Brain microvascular endothelial cell (primary cell): ENCODE measurements at regions not wholly inside any gene's neighbourhood (a gene's known extent, or its start where the extent isn't known, plus 50 kb on each side); places are given as distances from the start of the nearest gene placed in this dataset.

Source experiments
- DNase-seq: peaks from one replicate; pipeline ENCODE4 v3.0.0-alpha.2; 2020
- H3K27ac ChIP-seq: fragments of 250-450 bp; sonication (Bioruptor Pico); 2 replicates; pipeline ENCODE4 v1.5.1; 2020; ENCODE audit warnings: mild to moderate bottlenecking, moderate library complexity
- H3K27me3 ChIP-seq: fragments of 250-450 bp; sonication (Bioruptor Pico); replicated peaks from 2 replicates; pipeline ENCODE4 v1.5.1; 2020; ENCODE audit warnings: mild to moderate bottlenecking
- H3K36me3 ChIP-seq: fragments of 250-450 bp; sonication (Bioruptor Pico); replicated peaks from 2 replicates; pipeline ENCODE4 v1.5.1; 2020; ENCODE audit warnings: mild to moderate bottlenecking
- H3K4me3 ChIP-seq: 2 replicates; pipeline ENCODE4 v1.5.1; 2011; ENCODE audit warnings: low read depth, mild to moderate bottlenecking, control low read depth, low read length, moderate library complexity
- in situ Hi-C: cut with HindIII; loops from 2 replicates; pipeline ENCODE4 v1.10.0; 2017; ENCODE audit warnings: low sequenced_read_pairs, low pct_ligation_motif_present
- TF ChIP-seq, protein P1 (sequence below): IDR thresholded peaks from 2 replicates; pipeline ENCODE4 v1.5.1; 2011; ENCODE audit warnings: low read depth, mild to moderate bottlenecking, moderate library complexity, low read length, control low read depth, inconsistent platforms; ENCODE audit errors: missing control alignments

- H3K27me3 ChIP-seq, result no peaks in the 10 kb centered on the region
- H3K4me3 ChIP-seq, result no peak overlapping the region
- H3K36me3 ChIP-seq, result no peaks in the 10 kb centered on the region
- in situ Hi-C loops, result no loop called here
- no peak overlapping the region for H3K27ac ChIP-seq
- TF ChIP-seq, protein P1, sequence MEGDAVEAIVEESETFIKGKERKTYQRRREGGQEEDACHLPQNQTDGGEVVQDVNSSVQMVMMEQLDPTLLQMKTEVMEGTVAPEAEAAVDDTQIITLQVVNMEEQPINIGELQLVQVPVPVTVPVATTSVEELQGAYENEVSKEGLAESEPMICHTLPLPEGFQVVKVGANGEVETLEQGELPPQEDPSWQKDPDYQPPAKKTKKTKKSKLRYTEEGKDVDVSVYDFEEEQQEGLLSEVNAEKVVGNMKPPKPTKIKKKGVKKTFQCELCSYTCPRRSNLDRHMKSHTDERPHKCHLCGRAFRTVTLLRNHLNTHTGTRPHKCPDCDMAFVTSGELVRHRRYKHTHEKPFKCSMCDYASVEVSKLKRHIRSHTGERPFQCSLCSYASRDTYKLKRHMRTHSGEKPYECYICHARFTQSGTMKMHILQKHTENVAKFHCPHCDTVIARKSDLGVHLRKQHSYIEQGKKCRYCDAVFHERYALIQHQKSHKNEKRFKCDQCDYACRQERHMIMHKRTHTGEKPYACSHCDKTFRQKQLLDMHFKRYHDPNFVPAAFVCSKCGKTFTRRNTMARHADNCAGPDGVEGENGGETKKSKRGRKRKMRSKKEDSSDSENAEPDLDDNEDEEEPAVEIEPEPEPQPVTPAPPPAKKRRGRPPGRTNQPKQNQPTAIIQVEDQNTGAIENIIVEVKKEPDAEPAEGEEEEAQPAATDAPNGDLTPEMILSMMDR, result no peak
- DNase-seq, result no peak
These were observed 244.5 kb downstream of the SPRY2 start for GRCh38 chr13:80096383-80096782.

- in situ Hi-C loops, result no loop called here
- no peaks in the 10 kb centered on the region for H3K27me3 ChIP-seq
- TF ChIP-seq, protein P1, result no peak
- no peaks in the 10 kb centered on the region for H3K36me3 ChIP-seq
- H3K4me3 ChIP-seq, result no peak overlapping the region
- no peak overlapping the region for H3K27ac ChIP-seq
- no peak for DNase-seq
These were observed 246.4 kb downstream of the SPRY2 start for GRCh38 chr13:80094526-80094925.

GRCh38 chr13:80093888-80094287 lies 247.0 kb downstream of the SPRY2 start:
- H3K4me3 ChIP-seq, result no peak overlapping the region
- no peaks in the 10 kb centered on the region for H3K27me3 ChIP-seq
- in situ Hi-C loops, result no loop called here
- TF ChIP-seq, protein P1, result no peak
- DNase-seq, result no peak
- no peaks in the 10 kb centered on the region for H3K36me3 ChIP-seq
- H3K27ac ChIP-seq, result no peak overlapping the region

- DNase-seq, result no peak
- no peak overlapping the region for H3K27ac ChIP-seq
- in situ Hi-C loops, result no loop called here
- H3K4me3 ChIP-seq, result no peak overlapping the region
- H3K27me3 ChIP-seq, result no peaks in the 10 kb centered on the region
- H3K36me3 ChIP-seq, result no peaks in the 10 kb centered on the region
- TF ChIP-seq, protein P1, result no peak
These were observed 254.6 kb downstream of the SPRY2 start for GRCh38 chr13:80086304-80086721.

DNA sequence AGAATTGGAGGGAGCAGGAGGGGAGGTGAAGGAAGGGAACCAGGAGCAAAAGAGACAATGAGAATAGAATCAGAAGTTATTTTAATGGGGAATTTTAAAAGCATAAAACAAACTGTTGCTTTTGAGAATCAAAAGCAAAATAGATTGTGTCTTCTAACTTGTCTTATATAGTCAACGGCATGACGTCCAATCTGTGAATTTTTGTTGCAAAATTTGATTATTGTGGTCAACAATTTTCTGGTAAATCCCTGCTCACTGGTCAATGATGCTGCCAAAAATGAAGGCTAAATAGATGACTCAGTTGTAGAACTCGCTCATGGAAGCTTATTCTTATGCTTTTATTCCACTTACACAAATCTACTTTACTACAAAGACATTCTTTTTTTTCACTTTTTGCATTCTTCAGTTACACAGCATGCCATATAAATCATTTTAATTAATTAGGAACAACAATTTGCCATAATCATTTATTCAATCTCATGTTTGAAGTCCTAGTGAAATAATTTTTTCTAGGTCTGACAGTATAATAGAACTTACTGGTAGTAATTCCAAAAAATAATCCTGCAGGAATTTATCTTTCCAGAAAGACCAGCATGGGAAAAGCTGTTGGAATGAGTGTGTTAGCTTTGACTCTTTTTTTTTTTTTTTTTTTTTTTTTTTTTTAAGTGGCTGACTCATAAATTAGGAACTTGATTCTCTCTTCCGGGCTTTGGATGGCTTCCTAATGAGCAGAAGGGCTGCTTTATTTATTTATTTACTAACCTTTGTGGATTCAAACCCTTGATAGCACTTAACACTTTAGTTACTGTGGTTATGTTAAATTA lies 256.9 kb downstream of the SPRY2 start:
- peak; percentile 83 for DNase-seq
- Histone ChIP-seq H3K27me3 (no peaks in the 10 kb centered on the region), H3K36me3 (no peaks in the 10 kb centered on the region), H3K27ac (peak overlapping the region; percentile 67), H3K4me3 (peak overlapping the region; percentile 6)
- TF ChIP-seq, protein P1, result no peak
- in situ Hi-C loops, result no loop called here
